Endothelial cell of umbilical vein (primary cell): ENCODE measurements at regions not wholly inside any gene's neighbourhood (a gene's known extent, or its start where the extent isn't known, plus 50 kb on each side); places are given as distances from the start of the nearest gene placed in this dataset.

Experiments
- BruUV-seq: library from RNA; stranded (reverse); fragments of 400-500 nt; replicated peaks from 2 replicates; lab custom pipeline; 2021; lab: Mats Ljungman, UMichigan
- CTCF ChIA-PET: fragments of 300-600, 350-600 bp; sonication (Branson Sonifier 250); formaldehyde crosslinking; loops from one replicate; lab custom pipeline; 2021; ENCODE audit warnings: antibody characterized with exemption, inconsistent platforms; lab: Charles Lee
- POLR2A ChIA-PET: fragments of 300-600, 350-600 bp; sonication (Branson Sonifier 250); formaldehyde crosslinking; loops from one replicate; lab custom pipeline; 2021; ENCODE audit warnings: antibody characterized with exemption, inconsistent platforms; lab: Charles Lee
- DNase-seq: peaks from one replicate; pipeline ENCODE4 v3.0.0-alpha.2; 2011; ENCODE audit warnings: low read depth, low spot score
- FAIRE-seq: peaks from 2 replicates; lab custom pipeline; 2011; peaks lifted over from hg19 to GRCh38; lab: Jason Lieb, UNC
- H2AFZ ChIP-seq: 2 replicates; pipeline ENCODE4 v1.6.0; 2012; ENCODE audit warnings: low read depth, low read length, control low read depth, inconsistent platforms
- H3K27ac ChIP-seq: 2 replicates; pipeline ENCODE4 v1.5.1; 2011; ENCODE audit warnings: low read depth, mild to moderate bottlenecking, control low read depth, low read length, moderate library complexity; ENCODE audit not compliant: insufficient read depth
- H3K27me3 ChIP-seq, 2 experiments: 2 replicates each; pipeline versions ENCODE4 v1.6.0 to v1.6.1; 2011; ENCODE audit warnings: low read length in 2 of 2, mixed read lengths in 1 of 2; ENCODE audit not compliant: control insufficient read depth in 2 of 2, insufficient read depth in 2 of 2
- H3K36me3 ChIP-seq, 2 experiments: 2 replicates in 1 of 2; 3 replicates in 1 of 2; pipeline ENCODE4 v1.5.1; 2011; ENCODE audit warnings: low read length in 2 of 2, mild to moderate bottlenecking in 1 of 2, moderate library complexity in 1 of 2; ENCODE audit not compliant: control insufficient read depth in 2 of 2, insufficient read depth in 2 of 2; ENCODE audit errors: extremely low read depth in 1 of 2
- H3K4me1 ChIP-seq: 3 replicates; pipeline ENCODE4 v1.5.1; 2011; ENCODE audit warnings: mild to moderate bottlenecking, low read length; ENCODE audit not compliant: control insufficient read depth, insufficient read depth; ENCODE audit errors: extremely low read depth
- H3K4me2 ChIP-seq: 2 replicates; pipeline ENCODE4 v1.6.1; 2011; ENCODE audit warnings: low read length, control low read depth, mixed read lengths; ENCODE audit not compliant: insufficient read depth
- H3K4me3 ChIP-seq, 3 experiments: fragments of 200-600 bp in 1 of 3; sonication (generic), shearing (Covaris generic) in 1 of 3; replicated peaks in 1 of 3; 2 replicates each; pipeline ENCODE4 v1.5.1; 2011 to 2016; ENCODE audit warnings: control low read depth in 3 of 3, low read length in 3 of 3, mild to moderate bottlenecking in 2 of 3, inconsistent platforms in 1 of 3, low read depth in 1 of 3, moderate library complexity in 1 of 3; ENCODE audit not compliant: insufficient read depth in 1 of 3
- H3K79me2 ChIP-seq: 2 replicates; pipeline ENCODE4 v1.6.0; 2012; ENCODE audit warnings: low read length, inconsistent platforms; ENCODE audit not compliant: control insufficient read depth, insufficient read depth
- H3K9ac ChIP-seq: replicated peaks from 2 replicates; pipeline ENCODE3; 2011; ENCODE audit warnings: low read length, control low read depth; ENCODE audit not compliant: insufficient read depth; ENCODE audit errors: extremely low read depth
- H3K9me1 ChIP-seq: replicated peaks from 3 replicates; pipeline ENCODE4 v1.6.0; 2011; ENCODE audit warnings: mild to moderate bottlenecking, low read length; ENCODE audit not compliant: control insufficient read depth, insufficient read depth; ENCODE audit errors: extremely low read depth
- H3K9me3 ChIP-seq: replicated peaks from 2 replicates; pipeline ENCODE4 v1.5.1; 2012; ENCODE audit warnings: low read length, inconsistent platforms; ENCODE audit not compliant: control insufficient read depth, insufficient read depth
- H4K20me1 ChIP-seq: replicated peaks from 2 replicates; pipeline ENCODE3; 2011; ENCODE audit warnings: mild to moderate bottlenecking, low read length; ENCODE audit not compliant: control insufficient read depth, insufficient read depth; ENCODE audit errors: extremely low read depth
- CTCF ChIP-seq, 2 donors: IDR thresholded peaks; 1 replicate in 1 of 2; 2 replicates in 1 of 2; pipeline ENCODE4 v1.5.1; 2011; ENCODE audit warnings: low read length in 2 of 2, mild to moderate bottlenecking in 2 of 2, moderate library complexity in 2 of 2, control low read depth in 1 of 2, inconsistent platforms in 1 of 2, low read depth in 1 of 2; ENCODE audit not compliant: insufficient read depth in 1 of 2; ENCODE audit errors: extremely low read depth in 1 of 2
- EZH2 ChIP-seq: IDR thresholded peaks from 2 replicates; pipeline ENCODE4 v1.6.1; 2012; ENCODE audit warnings: borderline replicate concordance, low read depth, mild to moderate bottlenecking, moderate library complexity, low read length, inconsistent platforms; ENCODE audit not compliant: severe bottlenecking
- FOS ChIP-seq: IDR thresholded peaks from 2 replicates; pipeline ENCODE4 v1.6.1; 2011; ENCODE audit warnings: mild to moderate bottlenecking, low read length, moderate library complexity, borderline replicate concordance; ENCODE audit not compliant: insufficient read depth
- GATA2 ChIP-seq: IDR thresholded peaks from 2 replicates; pipeline ENCODE4 v1.7.0; 2011; ENCODE audit warnings: low read depth, mild to moderate bottlenecking, moderate library complexity, mixed read lengths, low read length; ENCODE audit not compliant: insufficient read length, insufficient read depth
- JUN ChIP-seq: IDR thresholded peaks from 2 replicates; pipeline ENCODE4 v1.6.1; 2011; ENCODE audit warnings: borderline replicate concordance, low read depth; ENCODE audit not compliant: insufficient read length, insufficient read depth
- MYC ChIP-seq: IDR thresholded peaks from one replicate; pipeline ENCODE4 v1.6.1; 2011; ENCODE audit warnings: mild to moderate bottlenecking, low read depth, low read length
- dilution Hi-C: fragments of 300-500 bp; cut with MboI; formaldehyde crosslinking; loops from one replicate; pipeline ENCODE4 v1.15.0; 2019; ENCODE audit warnings: low sequenced_read_pairs; ENCODE audit not compliant: extremely low pct_ligation_motif_present
- intact Hi-C: fragments of 100-400 bp; cut with micrococcal nuclease; formaldehyde crosslinking; loops from one replicate; pipeline ENCODE4 v1.10.0; 2022

- DNase-seq (no peak), FAIRE-seq (no peak)
- POLR2A ChIA-PET = no interaction called here
These were observed 54.1 kb upstream of the GRIP2 start for GRCh38 chr3:14594234-14594633.

More at GRCh38 chr3:14594234-14594633, 54.1 kb upstream of the GRIP2 start:
- Histone ChIP-seq H3K9me1 (no peaks in the 10 kb centered on the region), H3K4me3 (no peak overlapping the region), H3K9ac (no peak overlapping the region), H2AFZ (no peak overlapping the region), H4K20me1 (no peaks in the 10 kb centered on the region), H3K36me3 (no peaks in the 10 kb centered on the region), H3K4me2 (no peak overlapping the region), H3K79me2 (no peaks in the 10 kb centered on the region), H3K27me3 (no peaks in the 10 kb centered on the region), H3K27ac (no peak overlapping the region), H3K9me3 (no peaks in the 10 kb centered on the region), H3K4me1 (no peaks in the 10 kb centered on the region)
- TF ChIP-seq FOS = no peak
- no peak for TF ChIP-seq EZH2
- TF ChIP-seq MYC = no peak
- no peak for TF ChIP-seq GATA2
- TF ChIP-seq CTCF (IDR thresholded peaks at IDR 0.05; ENCODE audit: extremely low read depth in 1 of 2, insufficient read depth in 1 of 2, low read depth in 1 of 2, low read length in 2 of 2) = no peak
- TF ChIP-seq JUN = no peak
- CTCF ChIA-PET = interaction anchor here (1.4 kb wide), 1 partner anchor 391 kb away, joined by 3 read pairs; no protein-coding TSS in a partner anchor
- no TSS peak for BruUV-seq
- intact Hi-C loops (no loop called here), dilution Hi-C loops (no loop called here)
